ENCODE measurements at regions not wholly inside any gene's neighbourhood (a gene's known extent, or its start where the extent isn't known, plus 50 kb on each side); places are given as distances from the start of the nearest gene placed in this dataset.

- no peak overlapping the region for H3K4me3 ChIP-seq (ENCODE audit: control insufficient read depth, low read depth, low read length)
- no peak for DNase-seq (ENCODE audit: low read depth)
- TF ChIP-seq, protein P1, sequence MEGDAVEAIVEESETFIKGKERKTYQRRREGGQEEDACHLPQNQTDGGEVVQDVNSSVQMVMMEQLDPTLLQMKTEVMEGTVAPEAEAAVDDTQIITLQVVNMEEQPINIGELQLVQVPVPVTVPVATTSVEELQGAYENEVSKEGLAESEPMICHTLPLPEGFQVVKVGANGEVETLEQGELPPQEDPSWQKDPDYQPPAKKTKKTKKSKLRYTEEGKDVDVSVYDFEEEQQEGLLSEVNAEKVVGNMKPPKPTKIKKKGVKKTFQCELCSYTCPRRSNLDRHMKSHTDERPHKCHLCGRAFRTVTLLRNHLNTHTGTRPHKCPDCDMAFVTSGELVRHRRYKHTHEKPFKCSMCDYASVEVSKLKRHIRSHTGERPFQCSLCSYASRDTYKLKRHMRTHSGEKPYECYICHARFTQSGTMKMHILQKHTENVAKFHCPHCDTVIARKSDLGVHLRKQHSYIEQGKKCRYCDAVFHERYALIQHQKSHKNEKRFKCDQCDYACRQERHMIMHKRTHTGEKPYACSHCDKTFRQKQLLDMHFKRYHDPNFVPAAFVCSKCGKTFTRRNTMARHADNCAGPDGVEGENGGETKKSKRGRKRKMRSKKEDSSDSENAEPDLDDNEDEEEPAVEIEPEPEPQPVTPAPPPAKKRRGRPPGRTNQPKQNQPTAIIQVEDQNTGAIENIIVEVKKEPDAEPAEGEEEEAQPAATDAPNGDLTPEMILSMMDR (conservative IDR thresholded peaks at IDR 0.05; ENCODE audit: control insufficient read depth, insufficient read depth, low read depth, low read length) = no peak
Observed at GRCh38 chr2:239467281-239467955, 66.6 kb upstream of the HDAC4 start.

DNA sequence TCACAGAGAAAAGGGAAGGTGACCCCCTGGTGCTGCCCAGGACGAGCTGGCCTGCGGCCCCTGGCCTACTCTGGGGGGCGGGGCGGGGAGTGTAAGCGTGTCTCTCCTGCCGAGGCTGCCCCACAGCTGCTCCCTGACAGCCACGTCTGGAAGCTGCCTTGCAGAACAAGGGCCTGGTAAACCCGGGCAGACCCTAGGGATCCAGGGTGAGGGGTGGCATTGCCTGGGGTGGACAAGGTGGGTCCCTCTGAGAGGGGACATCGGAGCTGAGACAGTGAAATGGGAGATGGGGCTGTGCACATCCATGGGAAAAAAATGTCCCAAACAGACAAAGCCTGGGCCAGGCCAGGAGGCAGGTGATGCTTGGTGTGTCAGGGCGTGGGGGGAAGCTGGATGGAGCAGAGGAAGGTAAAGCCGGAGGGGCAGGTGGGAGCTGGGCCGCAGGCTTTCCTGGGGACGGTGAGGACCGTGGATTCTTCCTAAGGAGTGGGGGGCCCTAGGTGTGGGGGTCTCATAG, 66.0 kb upstream of the HDAC4 start:
- H3K4me3 ChIP-seq (ENCODE audit: control insufficient read depth, low read depth, low read length) = no peak overlapping the region
- DNase-seq (ENCODE audit: low read depth) = no peak

GRCh38 chr2:239466061-239466754, 65.4 kb upstream of the HDAC4 start:
- peak; percentile 24 for DNase-seq (ENCODE audit: low read depth)
- TF ChIP-seq, protein P1 (conservative IDR thresholded peaks at IDR 0.05; ENCODE audit: control insufficient read depth, insufficient read depth, low read depth, low read length) = no peak
- no peak overlapping the region for H3K4me3 ChIP-seq (ENCODE audit: control insufficient read depth, low read depth, low read length)

More for the DNA sequence above, 66.0 kb upstream of the HDAC4 start:
- TF ChIP-seq, protein P1 (conservative IDR thresholded peaks at IDR 0.05; ENCODE audit: control insufficient read depth, insufficient read depth, low read depth, low read length) = no peak

GRCh38 chr2:239465017-239466001, 64.5 kb upstream of the HDAC4 start:
- DNase-seq (ENCODE audit: low read depth) = no peak
- H3K4me3 ChIP-seq (ENCODE audit: control insufficient read depth, low read depth, low read length) = no peak overlapping the region
- TF ChIP-seq, protein P1 (conservative IDR thresholded peaks at IDR 0.05; ENCODE audit: control insufficient read depth, insufficient read depth, low read depth, low read length) = no peak

GRCh38 chr2:239464166-239465016, 63.6 kb upstream of the HDAC4 start:
- H3K4me3 ChIP-seq (ENCODE audit: control insufficient read depth, low read depth, low read length) = no peak overlapping the region
- TF ChIP-seq, protein P1 (conservative IDR thresholded peaks at IDR 0.05; ENCODE audit: control insufficient read depth, insufficient read depth, low read depth, low read length) = no peak
- no peak for DNase-seq (ENCODE audit: low read depth)
